Effector memory CD4-positive, alpha-beta T cell (primary cell): ENCODE measurements at regions not wholly inside any gene's neighbourhood (a gene's known extent, or its start where the extent isn't known, plus 50 kb on each side); places are given as distances from the start of the nearest gene placed in this dataset.

ENCODE experiments used
- DNase-seq, 3 donors: peaks; one replicate each; pipeline ENCODE4 v3.0.0-alpha.2; 2020
- H3K27ac ChIP-seq: 2 replicates; pipeline ENCODE4 v1.7.0; 2013; ENCODE audit warnings: mild to moderate bottlenecking, low read length, moderate library complexity; ENCODE audit not compliant: insufficient read depth, poor library complexity, severe bottlenecking
- H3K27me3 ChIP-seq: replicated peaks from 2 replicates; pipeline ENCODE4 v1.7.0; 2013; ENCODE audit warnings: mild to moderate bottlenecking, low read length; ENCODE audit not compliant: insufficient read depth, control insufficient read depth, poor library complexity, severe bottlenecking
- H3K36me3 ChIP-seq: 2 replicates; pipeline ENCODE4 v1.7.0; 2013; ENCODE audit warnings: mild to moderate bottlenecking, low read length, moderate library complexity; ENCODE audit not compliant: control insufficient read depth, insufficient read depth
- H3K4me1 ChIP-seq: 2 replicates; pipeline ENCODE4 v1.7.0; 2013; ENCODE audit warnings: low read length, mild to moderate bottlenecking; ENCODE audit not compliant: control insufficient read depth, insufficient read depth, poor library complexity, severe bottlenecking
- H3K4me3 ChIP-seq: 2 replicates; pipeline ENCODE4 v1.7.0; 2013; ENCODE audit warnings: low read length, low read depth, mild to moderate bottlenecking; ENCODE audit not compliant: insufficient read depth, poor library complexity, severe bottlenecking
- H3K9me3 ChIP-seq: 2 replicates; pipeline ENCODE4 v1.7.0; 2013; ENCODE audit warnings: mild to moderate bottlenecking, low read length, moderate library complexity; ENCODE audit not compliant: control insufficient read depth

DNA sequence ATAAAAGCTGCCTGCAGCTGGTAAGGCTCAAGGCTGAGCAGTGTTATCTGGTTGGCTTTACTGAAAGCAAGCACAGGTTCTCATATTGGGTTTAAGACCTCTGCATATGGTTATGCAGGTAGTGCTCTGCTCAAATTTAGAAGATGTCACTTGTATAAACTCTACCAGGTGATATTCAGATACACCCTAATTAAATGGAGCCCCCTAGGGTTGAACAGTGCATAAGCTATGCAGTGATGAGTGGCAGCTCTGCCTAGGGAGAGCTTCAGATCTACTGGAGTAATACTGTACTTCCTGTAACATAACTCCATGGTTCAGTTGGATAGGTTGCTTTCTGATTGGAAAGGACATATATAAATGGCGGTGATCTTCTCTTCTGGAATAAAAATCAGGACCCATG lies 222.7 kb downstream of the CYRIA start:
- Histone ChIP-seq H3K9me3 (no peaks in the 10 kb centered on the region), H3K4me3 (no peak overlapping the region), H3K4me1 (no peaks in the 10 kb centered on the region), H3K27ac (no peak overlapping the region), H3K36me3 (no peaks in the 10 kb centered on the region), H3K27me3 (no peaks in the 10 kb centered on the region)
- no peak for DNase-seq

GRCh38 chr2:16441431-16441830 lies 224.2 kb downstream of the CYRIA start:
- Histone ChIP-seq H3K27ac (no peak overlapping the region), H3K4me1 (no peaks in the 10 kb centered on the region), H3K9me3 (no peaks in the 10 kb centered on the region), H3K4me3 (no peak overlapping the region), H3K36me3 (no peaks in the 10 kb centered on the region), H3K27me3 (no peaks in the 10 kb centered on the region)
- no peak for DNase-seq

- DNase-seq = no peak
- H3K4me3 ChIP-seq = no peak overlapping the region
- H3K36me3 ChIP-seq = no peaks in the 10 kb centered on the region
- H3K4me1 ChIP-seq = no peaks in the 10 kb centered on the region
- no peak overlapping the region for H3K27ac ChIP-seq
- H3K9me3 ChIP-seq = no peaks in the 10 kb centered on the region
- H3K27me3 ChIP-seq = no peaks in the 10 kb centered on the region
These were observed 224.7 kb downstream of the CYRIA start for GRCh38 chr2:16440898-16441297.

GRCh38 chr2:16438613-16439321 lies 226.9 kb downstream of the CYRIA start:
- Histone ChIP-seq H3K27me3 (no peaks in the 10 kb centered on the region), H3K36me3 (no peaks in the 10 kb centered on the region), H3K27ac (no peak overlapping the region), H3K4me1 (no peaks in the 10 kb centered on the region), H3K4me3 (no peak overlapping the region), H3K9me3 (no peaks in the 10 kb centered on the region)
- no peak for DNase-seq

DNA sequence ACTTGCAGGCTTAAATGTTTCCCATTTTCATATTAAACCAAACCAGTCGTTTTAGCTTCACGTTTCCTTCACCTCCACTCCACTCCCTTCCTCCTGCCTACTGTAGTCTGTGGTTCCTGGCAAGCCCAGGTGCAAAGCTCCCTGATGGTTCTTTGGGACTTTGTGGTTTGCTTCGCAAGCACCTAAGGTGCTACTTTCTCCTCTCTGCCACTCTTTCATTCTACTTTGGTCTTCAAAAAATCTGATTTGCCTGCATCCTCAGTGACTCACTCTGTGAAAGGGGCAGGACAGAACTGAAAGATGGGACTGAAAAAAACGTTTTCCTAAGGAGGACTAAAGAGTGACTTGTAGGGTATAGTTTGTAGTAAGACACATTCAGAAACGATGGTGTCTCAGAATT lies 228.4 kb downstream of the CYRIA start:
- no peak for DNase-seq
- Histone ChIP-seq H3K36me3 (no peaks in the 10 kb centered on the region), H3K4me3 (no peak overlapping the region), H3K4me1 (no peaks in the 10 kb centered on the region), H3K9me3 (no peaks in the 10 kb centered on the region), H3K27me3 (no peaks in the 10 kb centered on the region), H3K27ac (no peak overlapping the region)

GRCh38 chr2:16434393-16434792 lies 231.2 kb downstream of the CYRIA start:
- H3K27ac ChIP-seq = no peak overlapping the region
- no peaks in the 10 kb centered on the region for H3K4me1 ChIP-seq
- DNase-seq = no peak
- H3K36me3 ChIP-seq = no peaks in the 10 kb centered on the region
- H3K27me3 ChIP-seq = no peaks in the 10 kb centered on the region
- no peak overlapping the region for H3K4me3 ChIP-seq
- no peaks in the 10 kb centered on the region for H3K9me3 ChIP-seq

DNA sequence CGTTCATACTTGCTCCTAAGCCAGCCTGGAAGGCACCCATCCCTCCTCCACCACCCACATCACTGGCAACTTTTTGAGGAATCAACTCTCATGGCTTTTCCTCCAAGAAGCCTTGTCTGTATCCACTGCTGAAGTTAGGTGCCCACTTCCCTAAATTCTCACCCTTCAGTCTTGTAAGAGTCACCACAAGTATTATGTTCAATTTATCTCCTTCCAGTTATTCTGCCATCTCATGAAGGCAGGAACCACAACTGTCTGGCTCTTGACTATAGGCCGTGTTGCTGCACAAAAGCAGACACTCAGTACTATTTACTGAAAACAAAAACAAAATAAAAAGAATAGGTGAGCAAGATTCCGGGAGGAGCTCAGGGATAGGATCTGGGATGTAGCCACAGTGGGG lies 234.8 kb downstream of the CYRIA start:
- H3K4me1 ChIP-seq = no peaks in the 10 kb centered on the region

DNA sequence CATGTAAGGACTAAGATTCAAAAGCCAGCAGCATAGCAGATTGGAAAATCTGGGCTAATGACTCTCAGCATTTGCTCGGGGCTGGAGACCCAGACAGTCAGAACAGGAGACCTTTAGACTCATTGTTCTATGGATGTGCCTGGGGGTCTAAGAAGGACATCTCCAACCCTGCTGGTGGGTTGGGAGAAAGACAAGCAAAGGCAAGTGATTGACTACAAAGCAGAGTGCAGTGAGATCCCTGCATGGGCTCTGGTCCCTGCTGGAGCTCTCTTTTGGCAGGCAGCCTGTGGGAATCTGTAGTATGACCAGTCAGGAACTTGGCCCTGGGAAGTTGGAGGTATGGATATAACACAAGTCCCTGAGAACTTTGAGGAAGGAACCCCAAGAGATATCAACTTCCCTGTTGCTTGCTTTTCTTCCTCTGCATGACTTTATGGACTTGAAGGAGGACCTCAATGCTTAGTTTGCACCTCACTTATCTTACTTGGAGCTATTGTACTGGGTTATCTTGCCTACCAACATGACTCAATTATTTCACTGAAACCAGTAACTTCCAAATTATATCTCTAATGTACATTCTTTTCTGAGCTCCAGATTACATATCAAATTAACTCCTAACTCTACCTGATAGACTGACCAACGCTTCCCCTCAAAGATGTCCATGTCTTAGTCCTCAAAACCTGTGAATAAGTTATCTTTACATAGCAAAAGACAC lies 236.0 kb downstream of the CYRIA start:
- H3K9me3 ChIP-seq = no peaks in the 10 kb centered on the region
- H3K4me3 ChIP-seq = no peak overlapping the region
- H3K27me3 ChIP-seq = no peaks in the 10 kb centered on the region
- no peaks in the 10 kb centered on the region for H3K36me3 ChIP-seq
- H3K4me1 ChIP-seq = no peaks in the 10 kb centered on the region
- no peak overlapping the region for H3K27ac ChIP-seq
- no peak for DNase-seq

More for the DNA sequence above, 234.8 kb downstream of the CYRIA start:
- Histone ChIP-seq H3K4me3 (no peak overlapping the region), H3K27me3 (no peaks in the 10 kb centered on the region), H3K9me3 (no peaks in the 10 kb centered on the region), H3K27ac (no peak overlapping the region), H3K36me3 (no peaks in the 10 kb centered on the region)
- no peak for DNase-seq

DNA sequence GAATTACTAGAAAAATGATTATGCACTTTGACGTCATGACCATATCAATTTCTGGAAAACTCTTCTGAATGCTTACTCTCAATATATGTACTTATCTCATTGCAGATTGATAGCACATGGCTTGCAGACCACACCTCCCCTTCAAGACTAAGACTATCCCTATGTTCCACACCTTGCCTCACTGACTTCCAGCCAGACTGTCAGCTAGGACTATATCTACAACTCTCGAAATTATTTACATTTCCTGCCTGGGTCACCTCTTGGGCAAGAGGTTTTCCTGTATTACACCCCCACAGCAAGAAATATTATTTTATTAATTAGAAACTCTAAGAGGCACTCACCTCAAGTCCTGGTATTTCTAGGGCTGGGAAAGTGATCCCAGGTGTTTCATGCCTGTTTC lies 236.6 kb downstream of the CYRIA start:
- Histone ChIP-seq H3K9me3 (no peaks in the 10 kb centered on the region), H3K36me3 (no peaks in the 10 kb centered on the region), H3K27me3 (no peaks in the 10 kb centered on the region), H3K27ac (no peak overlapping the region), H3K4me1 (no peaks in the 10 kb centered on the region), H3K4me3 (no peak overlapping the region)
- DNase-seq = no peak

- Histone ChIP-seq H3K27ac (no peak overlapping the region), H3K4me3 (no peak overlapping the region), H3K9me3 (no peaks in the 10 kb centered on the region), H3K36me3 (no peaks in the 10 kb centered on the region), H3K4me1 (no peaks in the 10 kb centered on the region), H3K27me3 (no peaks in the 10 kb centered on the region)
- DNase-seq = no peak
These were observed 239.9 kb downstream of the CYRIA start for GRCh38 chr2:16425462-16426336.
